ENCODE measurements at regions not wholly inside any gene's neighbourhood (a gene's known extent, or its start where the extent isn't known, plus 50 kb on each side); places are given as distances from the start of the nearest gene placed in this dataset.

DNA sequence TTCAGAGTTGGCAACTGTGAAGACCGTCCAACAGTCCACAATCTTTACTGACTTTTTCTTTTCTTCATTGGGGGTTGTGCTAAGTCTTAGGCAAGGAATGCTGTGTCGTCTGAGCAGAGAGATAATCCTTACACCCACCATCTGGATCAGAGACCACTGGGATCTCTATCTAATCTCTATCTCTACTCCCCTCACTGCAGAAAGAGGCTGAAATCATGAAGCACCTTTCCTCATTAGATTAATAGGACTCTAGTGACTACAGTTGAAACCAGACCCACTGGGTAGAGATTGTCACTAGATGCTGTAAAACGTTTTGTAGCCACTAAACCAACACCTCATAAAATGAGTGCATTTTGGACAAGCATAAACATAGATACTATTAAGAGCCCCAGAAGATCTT lies 387.4 kb upstream of the CELF2 start:
- no peaks in the 10 kb centered on the region for H3K36me3 ChIP-seq (ENCODE audit: control insufficient read depth in 2 of 2, insufficient read depth in 2 of 2, low read length in 2 of 2)
- H3K4me3 ChIP-seq (ENCODE audit: low read length in 2 of 2), result no peak overlapping the region
- no peaks in the 10 kb centered on the region for H3K9me3 ChIP-seq (ENCODE audit: control insufficient read depth in 2 of 2, low read length in 2 of 2)
- no peaks in the 10 kb centered on the region for H3K27me3 ChIP-seq (ENCODE audit: control insufficient read depth in 1 of 2, insufficient read depth in 2 of 2, low read length in 2 of 2)
- peaks cover 3% of the 10 kb centered on the region for H3K4me1 ChIP-seq (ENCODE audit: control insufficient read depth, insufficient read depth, low read length)
- no peak overlapping the region for H3K9ac ChIP-seq (ENCODE audit: low read length in 2 of 2)
- H3K27ac ChIP-seq (ENCODE audit: low read length), result no peak overlapping the region

DNA sequence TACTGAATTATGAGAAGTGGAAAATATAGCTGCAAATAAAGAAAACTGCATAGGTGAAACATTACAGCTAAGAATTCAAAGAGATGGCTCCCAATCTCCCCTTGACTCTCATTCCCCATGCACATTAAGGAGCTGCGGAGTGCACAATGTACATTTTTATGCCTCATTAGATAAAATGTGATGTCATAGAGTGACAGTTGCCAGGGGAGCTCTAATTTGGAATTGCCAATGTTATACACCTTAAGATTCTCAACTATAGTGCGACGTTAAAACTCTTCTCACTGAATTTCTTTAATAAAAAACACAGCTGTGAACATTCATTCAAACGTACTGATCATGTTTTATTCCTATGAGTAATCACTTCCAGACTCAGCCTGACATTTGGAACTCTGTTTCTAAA lies 386.9 kb upstream of the CELF2 start:
- no peak overlapping the region for H3K27ac ChIP-seq (ENCODE audit: low read length)
- no peak overlapping the region for H3K9ac ChIP-seq (ENCODE audit: low read length in 2 of 2)
- H3K9me3 ChIP-seq (ENCODE audit: control insufficient read depth in 2 of 2, low read length in 2 of 2), result no peaks in the 10 kb centered on the region
- H3K4me3 ChIP-seq (ENCODE audit: low read length in 2 of 2), result no peak overlapping the region
- H3K27me3 ChIP-seq (ENCODE audit: control insufficient read depth in 1 of 2, insufficient read depth in 2 of 2, low read length in 2 of 2), result no peaks in the 10 kb centered on the region
- H3K36me3 ChIP-seq (ENCODE audit: control insufficient read depth in 2 of 2, insufficient read depth in 2 of 2, low read length in 2 of 2), result no peaks in the 10 kb centered on the region
- H3K4me1 ChIP-seq (ENCODE audit: control insufficient read depth, insufficient read depth, low read length), result peaks cover 3% of the 10 kb centered on the region

DNA sequence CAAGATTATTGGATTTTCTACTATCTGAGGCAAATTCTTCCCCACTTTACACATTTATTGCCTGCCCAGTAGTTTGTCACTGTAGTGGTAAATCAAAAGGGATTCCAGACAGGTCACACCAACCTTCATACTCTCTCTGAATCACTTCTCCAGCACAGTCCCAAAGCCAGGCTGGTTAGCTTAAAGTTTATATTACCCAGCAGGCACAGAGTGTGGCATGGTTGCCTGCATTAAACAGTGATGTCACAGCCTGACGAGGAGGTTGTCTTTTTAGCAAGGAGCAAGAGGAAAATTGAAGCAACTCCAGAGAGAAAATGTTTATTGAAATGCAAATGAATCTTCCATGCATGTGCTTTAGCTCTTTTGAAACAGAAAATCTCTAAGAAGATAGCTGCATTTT lies 375.5 kb upstream of the CELF2 start:
- Histone ChIP-seq H3K4me3 (ENCODE audit: low read length in 2 of 2) (no peak overlapping the region), H3K27ac (ENCODE audit: low read length) (no peak overlapping the region), H3K9ac (ENCODE audit: low read length in 2 of 2) (no peak overlapping the region), H3K4me1 (ENCODE audit: control insufficient read depth, insufficient read depth, low read length) (peaks cover 15% of the 10 kb centered on the region), H3K9me3 (ENCODE audit: control insufficient read depth in 2 of 2, low read length in 2 of 2) (no peaks in the 10 kb centered on the region), H3K27me3 (ENCODE audit: control insufficient read depth in 1 of 2, insufficient read depth in 2 of 2, low read length in 2 of 2) (no peaks in the 10 kb centered on the region), H3K36me3 (ENCODE audit: control insufficient read depth in 2 of 2, insufficient read depth in 2 of 2, low read length in 2 of 2) (no peaks in the 10 kb centered on the region)

DNA sequence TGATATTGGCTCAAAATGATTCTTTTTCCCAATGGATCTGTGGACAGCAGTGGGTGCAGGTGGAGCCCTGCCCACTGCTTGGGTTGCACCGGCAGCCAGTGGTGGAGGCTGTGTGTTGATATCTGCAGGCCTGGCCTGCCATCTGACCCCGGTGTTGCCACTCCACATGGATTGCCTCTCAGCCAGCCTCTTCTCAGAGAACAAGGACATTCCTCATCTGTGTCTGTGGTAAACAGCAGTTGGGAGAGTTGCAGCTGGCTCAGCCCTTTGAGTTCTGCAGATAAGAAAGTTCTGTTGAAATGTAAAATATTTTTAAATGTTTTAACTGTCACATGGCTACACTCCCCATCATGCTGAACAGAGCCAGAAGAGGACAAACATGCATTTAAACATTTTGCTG lies 374.9 kb upstream of the CELF2 start:
- H3K36me3 ChIP-seq (ENCODE audit: control insufficient read depth in 2 of 2, insufficient read depth in 2 of 2, low read length in 2 of 2), result no peaks in the 10 kb centered on the region
- H3K9ac ChIP-seq (ENCODE audit: low read length in 2 of 2), result no peak overlapping the region
- H3K27me3 ChIP-seq (ENCODE audit: control insufficient read depth in 1 of 2, insufficient read depth in 2 of 2, low read length in 2 of 2), result no peaks in the 10 kb centered on the region
- H3K4me3 ChIP-seq (ENCODE audit: low read length in 2 of 2), result no peak overlapping the region
- H3K27ac ChIP-seq (ENCODE audit: low read length), result peak overlapping the region; percentile 2
- peaks cover 15% of the 10 kb centered on the region for H3K4me1 ChIP-seq (ENCODE audit: control insufficient read depth, insufficient read depth, low read length)
- no peaks in the 10 kb centered on the region for H3K9me3 ChIP-seq (ENCODE audit: control insufficient read depth in 2 of 2, low read length in 2 of 2)

DNA sequence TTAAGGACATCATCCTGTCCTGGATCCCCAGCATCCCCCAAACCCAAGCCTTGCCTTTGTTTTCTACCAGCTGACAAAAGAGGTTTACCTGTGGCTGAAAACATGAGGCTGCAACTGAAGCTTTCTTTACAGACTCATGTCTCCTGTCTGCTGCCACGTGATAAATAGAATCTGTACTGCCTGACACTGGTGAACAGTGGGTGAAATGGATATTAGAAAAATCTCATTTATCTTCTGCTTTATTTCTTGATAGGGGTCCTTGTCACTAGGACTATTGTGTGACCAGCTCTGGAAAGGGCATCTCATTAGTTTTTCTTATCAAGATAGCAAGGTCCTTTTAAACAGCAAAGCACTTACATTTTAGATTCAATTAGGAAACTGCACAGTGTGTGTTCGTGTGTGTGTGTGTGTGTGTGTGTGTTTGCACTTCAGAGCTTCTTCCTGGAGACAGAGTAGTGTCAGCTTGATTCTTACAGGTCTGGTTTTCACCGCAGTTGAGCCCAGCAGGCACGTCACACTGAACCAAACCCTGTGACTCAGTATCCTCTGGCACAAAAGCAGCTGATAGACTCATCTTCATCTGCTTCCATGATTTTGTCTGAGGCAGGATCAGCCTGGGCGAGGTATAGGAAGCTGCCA lies 373.5 kb upstream of the CELF2 start:
- H3K9me3 ChIP-seq (ENCODE audit: control insufficient read depth in 2 of 2, low read length in 2 of 2), result no peaks in the 10 kb centered on the region
- peaks cover 15% of the 10 kb centered on the region for H3K4me1 ChIP-seq (ENCODE audit: control insufficient read depth, insufficient read depth, low read length)
- H3K27me3 ChIP-seq (ENCODE audit: control insufficient read depth in 1 of 2, insufficient read depth in 2 of 2, low read length in 2 of 2), result no peaks in the 10 kb centered on the region
- no peak overlapping the region for H3K9ac ChIP-seq (ENCODE audit: low read length in 2 of 2)
- no peak overlapping the region for H3K27ac ChIP-seq (ENCODE audit: low read length)
- no peaks in the 10 kb centered on the region for H3K36me3 ChIP-seq (ENCODE audit: control insufficient read depth in 2 of 2, insufficient read depth in 2 of 2, low read length in 2 of 2)
- no peak overlapping the region for H3K4me3 ChIP-seq (ENCODE audit: low read length in 2 of 2)

DNA sequence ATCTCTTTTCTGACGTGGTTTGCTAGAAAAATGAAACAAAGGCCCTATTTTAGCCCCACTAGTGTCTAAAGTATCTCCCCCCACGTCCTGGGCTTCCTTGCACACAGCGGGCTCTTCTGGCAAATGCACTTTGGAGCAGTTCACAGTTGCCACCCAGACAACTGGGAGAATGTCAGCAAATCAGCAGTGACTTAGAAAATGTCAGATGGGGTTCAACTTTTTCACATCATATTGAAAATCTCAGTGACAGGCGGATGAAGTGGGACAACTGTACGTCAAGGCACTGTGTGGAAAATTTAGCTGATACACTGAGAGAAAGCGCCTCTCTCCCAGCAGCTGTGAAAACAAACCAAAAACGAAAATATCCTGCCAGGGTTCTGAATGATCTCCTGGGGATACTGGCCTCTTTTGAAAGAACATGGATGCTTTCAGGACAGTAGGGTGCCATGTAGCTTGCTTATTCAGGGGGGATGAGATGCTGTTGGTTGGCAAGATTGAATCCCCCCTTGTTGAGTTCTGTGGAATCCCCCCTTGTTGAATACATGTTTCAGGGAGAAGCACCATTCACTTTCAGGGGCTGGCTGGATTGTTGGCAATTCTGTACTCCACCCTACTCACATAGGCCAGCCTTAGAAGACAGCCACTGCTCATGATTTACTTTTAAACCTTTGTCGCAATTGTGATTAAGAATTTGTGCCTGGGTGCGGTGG lies 372.8 kb upstream of the CELF2 start:
- H3K27ac ChIP-seq (ENCODE audit: low read length), result no peak overlapping the region
- H3K27me3 ChIP-seq (ENCODE audit: control insufficient read depth in 1 of 2, insufficient read depth in 2 of 2, low read length in 2 of 2), result no peaks in the 10 kb centered on the region
- H3K9me3 ChIP-seq (ENCODE audit: control insufficient read depth in 2 of 2, low read length in 2 of 2), result no peaks in the 10 kb centered on the region
- H3K9ac ChIP-seq (ENCODE audit: low read length in 2 of 2), result no peak overlapping the region
- no peaks in the 10 kb centered on the region for H3K36me3 ChIP-seq (ENCODE audit: control insufficient read depth in 2 of 2, insufficient read depth in 2 of 2, low read length in 2 of 2)
- peaks cover 15% of the 10 kb centered on the region for H3K4me1 ChIP-seq (ENCODE audit: control insufficient read depth, insufficient read depth, low read length)
- no peak overlapping the region for H3K4me3 ChIP-seq (ENCODE audit: low read length in 2 of 2)

DNA sequence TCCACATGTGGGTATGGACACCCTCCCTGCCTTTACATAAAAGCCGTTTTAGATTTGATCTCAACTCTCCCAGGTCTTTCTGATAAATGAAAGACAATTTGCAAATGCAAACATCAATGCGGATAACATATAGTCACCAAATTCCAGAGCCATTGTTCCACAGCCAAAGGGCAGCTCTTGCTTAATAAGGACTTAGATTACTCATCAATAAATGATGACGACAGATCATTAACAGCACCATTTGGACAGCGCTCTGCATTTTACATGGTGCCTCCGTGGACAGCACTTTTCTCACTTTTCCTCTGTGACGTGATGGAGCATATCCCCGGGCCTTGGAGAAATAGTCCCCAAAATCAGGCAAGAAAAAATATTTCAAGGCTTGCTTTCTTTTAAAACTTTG lies 370.3 kb upstream of the CELF2 start:
- Histone ChIP-seq H3K9me3 (ENCODE audit: control insufficient read depth in 2 of 2, low read length in 2 of 2) (no peaks in the 10 kb centered on the region), H3K9ac (ENCODE audit: low read length in 2 of 2) (no peak overlapping the region), H3K36me3 (ENCODE audit: control insufficient read depth in 2 of 2, insufficient read depth in 2 of 2, low read length in 2 of 2) (no peaks in the 10 kb centered on the region), H3K4me1 (ENCODE audit: control insufficient read depth, insufficient read depth, low read length) (peaks cover 12% of the 10 kb centered on the region), H3K27ac (ENCODE audit: low read length) (no peak overlapping the region), H3K4me3 (ENCODE audit: low read length in 2 of 2) (no peak overlapping the region), H3K27me3 (ENCODE audit: control insufficient read depth in 1 of 2, insufficient read depth in 2 of 2, low read length in 2 of 2) (no peaks in the 10 kb centered on the region)

DNA sequence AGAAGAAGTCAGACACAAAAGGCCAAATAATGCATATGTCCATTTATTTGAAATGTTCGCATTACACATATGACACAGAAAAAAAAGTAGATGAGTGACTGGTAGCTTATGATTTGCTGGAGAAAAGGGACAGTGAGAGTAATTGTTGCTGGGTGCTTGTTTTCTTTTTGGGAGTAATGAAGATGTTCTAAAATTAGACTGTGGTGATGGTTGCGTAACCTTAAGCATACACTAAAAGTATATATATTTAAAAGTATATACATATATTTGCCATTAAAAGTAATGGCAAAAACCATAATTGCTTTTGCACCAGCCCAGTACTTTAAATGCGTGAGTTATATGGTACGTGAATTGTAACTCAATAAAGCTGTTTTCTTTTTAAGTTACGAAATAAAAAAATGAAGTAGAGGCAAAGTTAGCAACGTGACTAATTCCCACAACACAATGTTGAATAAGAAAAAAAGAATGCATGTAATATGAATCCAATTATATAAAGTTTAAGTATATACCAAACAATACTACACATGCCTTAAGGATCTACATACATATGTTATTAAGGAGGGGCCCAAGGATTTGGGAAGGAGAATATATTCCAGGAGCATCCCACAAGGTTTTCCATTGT lies 360.4 kb upstream of the CELF2 start:
- no peaks in the 10 kb centered on the region for H3K9me3 ChIP-seq (ENCODE audit: control insufficient read depth in 2 of 2, low read length in 2 of 2)
- H3K27me3 ChIP-seq (ENCODE audit: control insufficient read depth in 1 of 2, insufficient read depth in 2 of 2, low read length in 2 of 2), result no peaks in the 10 kb centered on the region
- no peaks in the 10 kb centered on the region for H3K36me3 ChIP-seq (ENCODE audit: control insufficient read depth in 2 of 2, insufficient read depth in 2 of 2, low read length in 2 of 2)
- H3K9ac ChIP-seq (ENCODE audit: low read length in 2 of 2), result no peak overlapping the region
- no peak overlapping the region for H3K27ac ChIP-seq (ENCODE audit: low read length)
- no peak overlapping the region for H3K4me3 ChIP-seq (ENCODE audit: low read length in 2 of 2)
- peaks cover 4% of the 10 kb centered on the region for H3K4me1 ChIP-seq (ENCODE audit: control insufficient read depth, insufficient read depth, low read length)

DNA sequence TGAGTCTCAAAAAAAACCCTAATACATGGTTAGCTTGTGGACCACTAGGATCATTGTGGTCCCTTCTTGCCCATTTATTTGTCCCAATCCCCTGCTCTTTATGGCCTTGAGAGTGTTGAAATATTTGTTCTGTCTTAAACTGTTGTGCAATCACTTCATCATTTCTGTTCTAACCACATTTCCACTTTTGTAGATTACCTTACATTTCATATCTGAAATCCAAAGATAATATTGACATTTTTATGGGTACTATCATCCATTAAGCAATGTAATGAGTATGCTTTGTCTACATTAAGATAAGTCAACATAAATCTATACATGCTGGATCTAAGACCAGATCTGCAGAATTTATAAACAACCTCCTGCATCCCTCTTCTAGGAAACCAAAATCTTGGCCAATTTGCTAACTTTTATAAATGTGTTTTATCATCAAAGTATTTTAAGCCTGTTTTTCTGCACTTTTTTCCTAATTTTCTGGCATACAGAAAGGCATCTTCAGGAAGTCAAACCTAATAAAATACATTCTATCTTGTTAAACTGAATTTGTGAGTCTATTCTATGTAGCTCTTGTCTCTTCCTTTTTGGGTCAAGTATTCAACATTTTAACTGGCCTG lies 359.4 kb upstream of the CELF2 start:
- no peaks in the 10 kb centered on the region for H3K27me3 ChIP-seq (ENCODE audit: control insufficient read depth in 1 of 2, insufficient read depth in 2 of 2, low read length in 2 of 2)
- H3K9ac ChIP-seq (ENCODE audit: low read length in 2 of 2), result no peak overlapping the region
- no peaks in the 10 kb centered on the region for H3K36me3 ChIP-seq (ENCODE audit: control insufficient read depth in 2 of 2, insufficient read depth in 2 of 2, low read length in 2 of 2)
- H3K9me3 ChIP-seq (ENCODE audit: control insufficient read depth in 2 of 2, low read length in 2 of 2), result no peaks in the 10 kb centered on the region
- no peak overlapping the region for H3K4me3 ChIP-seq (ENCODE audit: low read length in 2 of 2)
- H3K4me1 ChIP-seq (ENCODE audit: control insufficient read depth, insufficient read depth, low read length), result peaks cover 8% of the 10 kb centered on the region
- H3K27ac ChIP-seq (ENCODE audit: low read length), result no peak overlapping the region

DNA sequence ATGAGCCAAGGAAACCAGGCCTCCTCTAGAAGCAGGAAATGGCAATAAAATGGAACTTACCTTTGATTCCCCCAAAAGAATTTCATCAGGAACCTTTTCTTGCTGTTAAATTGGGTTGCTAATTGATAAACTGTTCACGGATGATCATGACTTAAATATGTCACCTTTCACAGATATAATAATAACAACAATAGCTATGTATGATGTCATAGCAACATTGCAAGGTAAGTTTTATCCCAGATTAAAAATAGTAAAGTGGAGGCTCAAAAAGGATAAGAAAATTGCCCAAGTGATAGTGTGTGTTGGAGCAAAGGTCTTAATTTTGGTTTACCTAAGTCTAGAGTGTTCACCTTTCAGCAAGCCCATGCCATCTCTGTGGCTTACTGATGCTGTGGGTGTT lies 357.6 kb upstream of the CELF2 start:
- Histone ChIP-seq H3K27ac (ENCODE audit: low read length) (no peak overlapping the region), H3K4me3 (ENCODE audit: low read length in 2 of 2) (no peak overlapping the region), H3K4me1 (ENCODE audit: control insufficient read depth, insufficient read depth, low read length) (peaks cover 8% of the 10 kb centered on the region), H3K36me3 (ENCODE audit: control insufficient read depth in 2 of 2, insufficient read depth in 2 of 2, low read length in 2 of 2) (no peaks in the 10 kb centered on the region), H3K9ac (ENCODE audit: low read length in 2 of 2) (no peak overlapping the region), H3K27me3 (ENCODE audit: control insufficient read depth in 1 of 2, insufficient read depth in 2 of 2, low read length in 2 of 2) (no peaks in the 10 kb centered on the region), H3K9me3 (ENCODE audit: control insufficient read depth in 2 of 2, low read length in 2 of 2) (no peaks in the 10 kb centered on the region)

DNA sequence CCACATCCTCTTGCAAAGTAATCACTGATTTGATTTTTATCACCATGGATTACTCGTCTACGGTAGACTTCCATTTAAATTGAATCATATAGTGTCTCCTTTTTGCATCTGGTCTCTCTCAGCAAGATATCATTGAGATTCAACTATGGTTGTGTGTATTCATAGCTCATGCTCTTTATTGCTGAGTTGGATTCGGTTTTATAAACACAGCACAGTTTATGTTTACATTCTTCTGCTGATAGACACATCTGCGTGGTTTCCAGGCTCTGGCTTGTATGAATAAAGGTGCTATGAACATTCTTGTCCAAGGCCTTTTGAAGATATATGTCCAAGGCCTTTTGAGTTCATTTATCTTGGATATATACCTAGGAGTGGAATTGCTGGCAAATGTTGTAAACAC lies 356.5 kb upstream of the CELF2 start:
- no peaks in the 10 kb centered on the region for H3K36me3 ChIP-seq (ENCODE audit: control insufficient read depth in 2 of 2, insufficient read depth in 2 of 2, low read length in 2 of 2)
- H3K27ac ChIP-seq (ENCODE audit: low read length), result no peak overlapping the region
- H3K9me3 ChIP-seq (ENCODE audit: control insufficient read depth in 2 of 2, low read length in 2 of 2), result no peaks in the 10 kb centered on the region

More for the DNA sequence above, 356.5 kb upstream of the CELF2 start:
- no peaks in the 10 kb centered on the region for H3K27me3 ChIP-seq (ENCODE audit: control insufficient read depth in 1 of 2, insufficient read depth in 2 of 2, low read length in 2 of 2)
- H3K9ac ChIP-seq (ENCODE audit: low read length in 2 of 2), result no peak overlapping the region
- H3K4me1 ChIP-seq (ENCODE audit: control insufficient read depth, insufficient read depth, low read length), result peaks cover 13% of the 10 kb centered on the region
- H3K4me3 ChIP-seq (ENCODE audit: low read length in 2 of 2), result no peak overlapping the region
